HG03108 (cell line): ENCODE measurements at regions not wholly inside any gene's neighbourhood (a gene's known extent, or its start where the extent isn't known, plus 50 kb on each side); places are given as distances from the start of the nearest gene placed in this dataset.

ENCODE experiments used
- ATAC-seq: cut with Tn5 transposase; IDR thresholded peaks from one replicate; pipeline ENCODE4 v1.9.1; 2021; ENCODE audit warnings: moderate library complexity; ENCODE audit not compliant: unreplicated experiment

DNA sequence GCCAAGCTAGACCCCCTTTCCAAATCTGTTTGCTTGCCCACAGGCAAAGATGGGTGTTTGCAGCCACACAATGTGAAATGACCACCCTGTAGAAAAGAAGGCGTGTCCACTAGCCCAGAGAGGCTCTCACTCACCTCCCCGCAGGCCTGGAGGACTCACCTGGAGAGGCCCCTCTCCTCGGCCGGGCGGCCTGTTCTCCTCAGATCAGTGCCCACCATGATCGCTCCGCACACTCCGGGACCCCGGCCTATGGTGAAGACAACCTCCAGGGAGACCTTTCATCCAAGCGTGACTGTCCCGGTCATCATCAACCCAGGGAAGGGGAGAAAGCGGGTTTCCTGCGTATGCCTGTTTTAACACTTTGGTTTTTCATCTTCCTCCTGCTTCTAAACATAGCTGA is 328.7 kb upstream of the SALL3 start:
- no peak for ATAC-seq

DNA sequence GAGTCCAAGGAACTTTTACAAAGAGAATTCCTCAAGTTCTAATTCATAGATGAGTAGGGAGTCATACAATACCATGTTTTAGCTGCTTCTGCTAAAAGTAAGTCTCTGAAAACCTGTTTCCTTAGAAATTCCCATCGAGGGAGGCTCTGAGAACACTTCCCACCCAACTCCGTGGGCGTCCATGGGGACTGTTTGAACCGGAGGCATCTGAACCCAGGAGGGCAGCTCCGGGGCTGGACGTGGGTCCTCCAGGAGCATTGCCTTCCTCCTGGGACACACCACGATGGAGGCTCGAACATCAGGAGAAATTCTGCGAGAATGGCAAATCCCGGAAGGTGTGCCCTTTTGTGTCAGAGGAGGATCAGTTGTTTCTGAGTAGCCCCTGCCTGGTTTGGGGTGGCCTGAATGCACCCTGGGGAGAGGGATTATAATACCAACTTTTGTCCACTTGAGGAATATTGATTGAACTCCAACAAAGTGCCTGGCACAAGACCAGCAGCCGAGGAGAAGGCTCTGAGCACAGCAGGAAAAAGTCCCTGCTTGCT is 327.5 kb upstream of the SALL3 start:
- ATAC-seq, result no peak

DNA sequence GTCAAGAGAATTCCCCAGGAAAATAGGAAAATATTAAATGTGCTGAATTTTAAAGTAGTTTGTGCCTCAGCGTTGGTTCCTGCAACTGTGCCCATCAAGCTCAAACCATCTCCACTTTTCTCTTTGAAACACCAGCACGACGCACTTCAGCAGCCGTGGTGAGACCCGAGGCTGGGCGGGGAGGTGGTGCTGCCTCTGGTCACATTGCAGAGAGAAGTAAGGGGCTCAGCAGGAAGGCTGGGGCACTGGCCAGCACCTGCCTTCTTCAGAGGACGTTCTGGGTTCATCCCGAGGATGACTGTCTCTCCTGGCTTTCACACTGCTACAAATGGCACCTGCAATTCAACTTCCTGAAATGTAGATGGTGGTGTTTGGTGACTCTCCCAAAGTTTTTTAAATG is 323.7 kb upstream of the SALL3 start:
- no peak for ATAC-seq

DNA sequence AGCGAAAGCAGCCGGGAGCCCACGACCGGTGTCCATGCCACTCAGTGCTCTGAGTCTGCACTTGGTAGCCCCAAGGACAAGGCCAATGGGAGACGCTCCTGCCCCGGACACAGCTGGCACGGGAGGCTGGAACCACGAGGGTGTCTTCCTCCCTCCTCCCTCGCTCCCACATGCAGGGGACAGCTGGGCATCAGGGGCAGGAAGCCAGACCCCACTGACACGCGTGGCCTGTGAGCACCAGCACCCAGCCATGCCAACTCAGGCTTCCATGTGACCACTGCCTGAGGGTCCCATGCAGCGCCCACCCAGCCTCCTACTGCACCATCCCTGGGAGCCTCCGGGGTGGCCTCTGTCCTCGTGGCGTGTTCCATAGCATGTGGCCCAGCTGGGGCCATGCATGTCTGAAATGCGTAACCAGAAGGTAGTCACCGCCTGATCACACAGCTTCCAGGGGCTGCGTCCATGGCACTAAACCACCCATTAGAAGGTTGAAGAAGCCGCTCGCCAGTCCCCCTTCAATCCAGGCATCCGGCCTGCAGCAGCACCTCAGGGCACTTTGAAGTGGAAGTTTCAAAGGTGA is 323.2 kb upstream of the SALL3 start:
- ATAC-seq, result no peak

DNA sequence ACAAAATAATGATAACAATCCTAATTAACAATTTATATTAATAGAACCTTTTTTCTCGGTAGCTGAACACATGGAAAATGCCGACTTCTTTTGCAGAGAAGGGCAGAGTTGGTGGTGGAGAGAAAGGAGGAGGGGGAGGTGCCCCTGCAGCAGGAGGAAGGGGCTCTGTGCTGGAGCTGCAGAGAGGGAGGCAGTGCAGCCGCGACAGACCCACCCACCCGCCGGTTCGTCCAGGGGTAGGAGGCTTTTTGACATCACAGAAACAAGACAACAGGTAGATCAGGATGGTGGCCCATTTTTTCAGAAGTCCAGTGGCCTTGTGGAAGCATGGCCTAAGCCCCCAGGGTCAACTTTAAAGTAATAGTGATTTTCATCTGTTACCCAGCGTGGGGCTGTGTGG is 321.1 kb upstream of the SALL3 start:
- ATAC-seq, result no peak

DNA sequence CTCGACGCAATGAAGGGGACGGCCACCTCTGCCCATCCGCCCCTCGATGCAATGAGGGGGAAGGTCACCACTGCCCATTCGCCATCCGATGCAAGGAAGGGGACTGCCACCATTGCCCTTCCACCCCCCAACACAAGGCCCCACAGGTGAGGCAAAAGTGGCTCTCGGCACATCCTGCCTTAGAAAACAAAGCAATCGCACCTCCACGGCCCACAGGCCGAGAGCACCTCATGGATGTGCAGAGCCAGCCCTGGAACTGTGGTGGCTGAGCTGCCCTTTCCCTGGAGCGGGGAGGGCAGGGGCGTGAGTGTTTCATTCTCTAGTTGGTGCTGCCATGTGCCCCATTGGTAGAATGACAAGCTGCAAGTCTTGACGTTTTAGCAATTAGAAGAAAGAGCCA is 320.6 kb upstream of the SALL3 start:
- ATAC-seq, result no peak

DNA sequence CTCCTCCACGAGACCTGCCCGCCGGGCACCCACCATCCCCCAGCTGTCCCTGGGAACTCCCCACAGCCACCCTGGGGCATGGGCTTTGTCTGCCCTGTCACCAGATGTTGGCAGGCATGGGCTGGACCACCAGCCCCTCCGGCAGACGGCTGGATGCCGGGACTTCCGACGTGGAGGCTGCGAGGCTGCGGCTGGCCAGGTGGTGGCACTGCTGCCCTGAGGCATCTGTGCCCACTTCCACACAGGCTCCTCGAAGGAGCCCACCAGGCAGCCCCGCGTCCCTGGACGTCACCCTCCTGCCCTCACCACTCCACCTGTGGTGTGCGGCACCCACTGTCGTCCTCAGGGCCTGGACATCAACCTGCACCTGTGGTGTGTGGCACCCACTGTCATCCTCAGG is 319.9 kb upstream of the SALL3 start:
- ATAC-seq, result no peak

DNA sequence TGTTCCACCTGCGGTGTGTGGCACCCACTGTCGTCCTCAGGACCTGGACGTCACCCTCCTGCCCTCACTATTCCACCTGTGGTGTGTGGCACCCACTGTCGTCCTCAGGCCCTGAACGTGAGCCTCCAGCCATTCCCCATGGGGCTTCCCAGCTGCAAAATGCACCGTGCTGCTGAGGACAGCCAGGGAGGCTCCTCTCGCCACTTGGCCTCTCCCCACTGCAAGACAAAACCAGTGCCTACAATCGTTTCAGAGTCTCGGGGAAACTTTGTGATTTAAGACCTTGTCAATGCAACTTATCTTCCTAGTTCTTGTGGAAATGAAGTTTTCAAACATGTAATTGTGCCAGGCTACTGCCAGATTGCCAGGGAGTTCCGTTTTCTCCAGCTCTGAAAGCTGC is 319.3 kb upstream of the SALL3 start:
- no peak for ATAC-seq

DNA sequence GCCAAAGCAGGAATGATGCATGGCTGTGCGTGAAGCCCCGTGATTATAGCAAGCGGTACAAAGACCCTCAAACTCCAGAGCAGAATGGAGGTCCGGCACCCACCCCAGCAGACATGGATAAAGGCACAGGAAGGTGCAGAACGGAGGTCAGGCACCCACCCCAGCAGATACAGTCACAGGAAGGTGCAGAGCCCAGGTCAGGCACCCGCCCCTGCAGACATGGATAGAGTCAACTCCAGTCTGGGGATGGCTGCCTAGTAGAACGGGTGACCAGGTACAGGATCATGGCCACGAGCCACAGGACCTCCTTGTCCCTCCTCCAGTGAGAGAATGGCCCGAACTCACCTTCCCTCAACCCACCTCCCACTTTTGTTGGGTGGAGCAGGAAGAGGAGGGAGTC is 318.3 kb upstream of the SALL3 start:
- ATAC-seq, result no peak

DNA sequence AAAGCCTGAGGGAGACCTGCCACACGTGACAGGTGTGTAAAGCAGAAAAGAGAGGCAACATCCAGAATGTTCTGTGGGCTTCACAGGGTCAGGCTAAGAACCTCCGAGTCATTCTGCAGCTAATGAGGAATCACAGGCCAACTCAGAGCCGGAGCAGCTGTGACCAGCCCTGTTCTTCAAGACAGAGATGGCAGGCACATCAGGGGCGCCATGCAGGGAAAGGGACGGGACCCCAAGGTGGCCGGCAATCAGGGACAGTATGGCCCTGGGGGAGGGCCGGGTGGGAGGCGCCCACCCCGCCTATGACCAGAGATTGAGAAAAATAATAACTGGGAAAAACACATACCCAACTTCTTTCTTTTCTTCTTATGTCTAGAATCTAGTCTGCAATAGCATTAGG is 316.7 kb upstream of the SALL3 start:
- ATAC-seq, result no peak

DNA sequence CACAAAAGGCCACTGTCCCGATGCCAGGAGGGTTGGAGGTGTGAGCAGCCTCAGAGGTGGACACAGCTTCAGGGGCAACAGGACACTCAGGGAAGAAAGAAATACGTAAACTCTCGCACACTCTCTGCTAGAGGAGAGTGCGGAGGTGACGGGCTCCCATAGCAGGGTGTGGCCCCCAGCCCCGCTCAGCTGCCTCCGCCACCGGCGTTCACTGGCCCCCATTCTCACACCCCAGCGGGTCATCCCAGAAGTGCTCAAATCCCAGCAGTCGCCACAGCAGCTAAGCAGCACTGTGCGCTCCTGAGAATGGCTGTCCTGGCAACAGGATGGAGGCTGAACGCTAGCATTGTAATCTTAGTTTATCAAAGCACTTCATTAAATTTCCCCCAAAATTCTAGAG is 315.6 kb upstream of the SALL3 start:
- no peak for ATAC-seq

DNA sequence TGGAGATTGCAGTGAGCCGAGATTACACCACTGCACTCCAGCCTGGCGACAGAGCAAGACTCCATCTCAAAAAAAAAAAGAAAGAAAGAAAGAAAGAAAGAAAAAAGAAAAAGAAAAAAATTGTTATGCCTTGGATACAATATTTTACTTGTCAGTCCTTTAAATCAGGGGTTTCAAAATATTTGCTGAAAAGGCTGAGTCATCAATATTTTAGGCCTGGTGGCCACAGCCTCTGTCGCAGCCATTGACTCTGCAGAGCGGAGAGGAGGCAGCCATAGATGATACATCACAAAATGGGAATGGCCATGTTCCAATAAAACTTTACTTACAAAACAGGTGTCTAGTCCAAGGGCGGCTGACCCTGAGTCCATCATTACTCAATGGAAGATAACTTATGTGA is 314.8 kb upstream of the SALL3 start:
- no peak for ATAC-seq

DNA sequence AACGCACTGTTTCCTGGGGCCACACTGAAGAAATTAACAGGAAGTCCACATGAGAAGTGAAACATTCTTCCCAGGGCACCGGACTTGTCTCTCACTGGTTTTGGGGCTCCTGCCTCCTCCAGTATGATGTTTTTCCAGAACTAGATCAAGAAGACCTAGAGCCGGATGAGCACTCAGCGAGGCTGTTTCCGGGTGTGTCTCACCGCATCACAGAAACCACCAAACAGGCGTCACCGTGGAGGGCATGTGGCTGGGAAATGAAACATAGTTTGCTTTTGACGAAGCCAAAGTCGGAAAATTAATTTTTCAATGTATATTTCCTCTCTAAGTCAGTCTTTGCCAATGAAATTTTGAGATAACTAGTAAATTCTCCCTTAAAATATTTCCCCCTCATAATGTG is 314.0 kb upstream of the SALL3 start:
- ATAC-seq, result no peak

DNA sequence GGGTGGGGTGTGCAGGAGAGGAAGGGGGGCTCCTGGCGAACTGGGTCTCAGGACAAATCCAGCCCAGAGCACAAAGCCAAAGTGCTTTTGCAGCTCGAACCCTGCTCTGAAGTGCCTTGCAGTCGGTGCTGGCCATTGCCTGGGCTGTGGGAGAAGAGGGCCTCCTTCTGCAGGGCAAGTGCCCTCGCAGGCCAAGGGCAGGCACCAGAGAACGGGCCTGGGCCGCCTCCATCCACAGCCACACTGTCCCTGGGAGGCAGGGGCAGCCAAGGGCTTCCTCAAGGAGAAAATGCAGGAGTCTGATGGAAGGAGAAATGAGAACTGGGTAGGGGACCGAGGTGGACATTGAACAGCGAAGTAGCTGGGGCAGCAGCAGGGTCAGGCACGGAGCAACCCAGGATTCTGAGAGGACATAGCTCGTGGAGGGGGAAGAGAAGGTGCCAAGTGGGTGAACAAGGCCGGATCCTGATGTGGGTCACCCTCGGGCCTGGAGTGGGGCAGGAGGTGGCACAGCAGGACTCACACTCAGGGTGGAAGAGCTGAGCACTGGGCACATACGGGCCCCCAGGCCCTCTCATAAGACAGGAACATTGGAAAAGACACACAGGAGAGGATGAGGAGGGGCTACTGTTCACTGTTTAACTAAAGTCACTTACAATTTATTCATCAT is 312.8 kb upstream of the SALL3 start:
- no peak for ATAC-seq

DNA sequence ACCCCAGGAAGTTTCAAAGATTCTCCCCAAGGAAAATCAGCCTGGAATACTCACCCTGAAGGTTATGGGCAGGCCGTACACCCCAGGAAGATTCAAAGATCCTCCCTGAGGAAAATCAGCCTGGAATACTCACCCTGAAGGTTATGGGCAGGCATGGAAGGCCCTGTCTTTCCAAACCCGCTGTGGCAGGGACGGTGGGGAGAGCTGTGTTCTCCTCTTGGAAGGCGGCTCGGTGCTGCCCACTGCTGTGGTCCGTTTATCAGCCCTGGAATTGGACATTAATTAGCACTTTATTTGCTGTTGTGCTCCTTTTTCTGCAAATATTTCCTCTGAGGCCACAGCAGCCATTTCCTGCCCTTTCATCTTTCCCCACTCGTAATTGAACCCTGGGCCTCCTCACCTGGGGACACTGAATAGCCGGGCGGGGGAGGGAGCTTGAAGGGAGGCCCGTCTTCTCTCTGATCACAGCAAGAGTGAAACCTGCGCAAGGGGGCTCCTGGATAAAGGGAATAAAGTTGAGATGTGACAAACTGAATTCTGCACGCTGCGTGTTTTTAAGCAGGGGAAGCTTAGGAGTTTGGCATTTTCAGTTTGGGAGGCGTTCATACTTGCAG is 308.7 kb upstream of the SALL3 start:
- ATAC-seq, result no peak

DNA sequence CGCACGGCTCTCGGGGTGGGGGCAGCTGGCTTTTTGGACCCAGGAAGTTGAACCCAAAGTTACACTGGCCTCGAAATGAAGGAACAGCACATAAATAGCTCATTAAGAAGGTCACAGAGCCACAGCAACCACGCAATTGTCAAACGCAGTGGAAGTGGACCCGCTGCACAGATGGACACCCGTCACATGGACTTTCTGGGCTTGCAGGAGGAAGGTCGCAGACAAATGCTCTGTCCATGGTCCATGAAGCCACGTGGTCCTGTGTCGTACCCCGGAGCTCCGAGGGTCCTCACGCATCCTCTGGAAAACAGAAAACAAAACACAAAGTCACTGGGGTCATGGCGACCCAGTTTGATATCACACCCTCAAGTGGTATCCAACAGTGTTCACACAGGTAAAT is 308.1 kb upstream of the SALL3 start:
- ATAC-seq, result no peak

DNA sequence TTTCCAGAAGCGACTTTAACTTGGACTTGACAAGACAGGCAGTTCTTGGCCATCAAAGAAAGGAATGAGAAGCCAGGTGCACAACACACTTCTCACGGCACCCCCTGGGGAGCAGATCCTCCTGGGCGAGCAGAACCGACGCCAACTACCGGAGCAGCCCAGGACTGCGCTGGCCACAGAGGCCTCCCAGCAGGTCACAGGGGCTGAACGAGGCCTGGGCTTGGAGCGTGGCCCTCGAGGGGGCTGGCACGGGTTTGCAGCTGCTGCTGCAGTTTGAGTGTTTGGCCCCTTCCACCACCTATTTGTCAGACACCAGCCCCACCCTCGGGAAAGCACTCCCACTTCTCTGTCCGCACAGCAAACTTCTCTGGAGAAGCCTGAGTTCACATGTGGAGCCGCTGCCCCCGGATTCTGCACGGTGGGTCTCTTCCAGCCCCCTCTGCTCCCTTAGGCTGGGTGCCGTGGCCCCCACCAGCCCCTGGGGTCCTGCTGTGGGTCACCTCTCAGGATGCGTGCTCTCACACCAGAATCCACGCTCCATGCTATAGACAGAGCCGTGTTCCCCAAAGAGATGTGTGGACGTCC is 306.7 kb upstream of the SALL3 start:
- no peak for ATAC-seq

DNA sequence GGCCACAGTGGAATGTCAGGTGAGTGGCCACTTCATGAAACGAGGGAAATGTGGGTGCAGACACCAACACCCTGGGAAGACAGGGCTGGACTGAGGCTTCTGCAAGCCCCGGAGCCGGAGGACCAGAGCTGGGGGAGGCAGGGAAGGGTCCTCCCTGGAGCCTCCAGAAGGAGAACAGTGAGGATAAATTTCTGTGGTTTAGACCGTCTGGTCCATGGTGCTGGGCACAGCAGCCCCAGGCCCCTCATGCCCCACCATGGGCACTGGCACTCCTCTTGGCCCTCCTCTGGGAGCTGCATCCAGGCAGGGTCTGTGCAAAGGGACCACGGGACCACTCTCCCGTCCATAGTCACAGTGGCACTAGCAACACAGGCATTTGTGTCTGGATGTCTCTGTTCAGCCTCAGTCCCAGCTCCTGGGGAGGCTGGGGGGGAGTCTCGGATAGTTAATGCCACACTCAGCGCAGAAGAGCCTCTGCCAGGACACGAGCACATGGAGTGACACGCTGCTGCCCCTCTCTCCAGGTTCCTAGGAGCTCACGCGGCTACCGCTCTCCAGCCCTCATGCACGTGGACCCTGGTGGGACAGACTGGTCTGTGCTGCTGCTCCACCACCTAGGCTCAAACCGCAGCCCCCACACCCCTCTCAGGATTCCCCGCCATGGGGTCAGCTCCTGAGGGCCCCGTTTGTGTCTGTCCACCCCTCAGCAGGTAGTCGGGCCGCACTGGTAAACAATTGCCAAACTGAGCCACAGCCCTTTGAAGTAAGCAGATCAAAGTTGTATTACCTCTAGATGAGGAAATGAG is 305.9 kb upstream of the SALL3 start:
- ATAC-seq, result no peak

DNA sequence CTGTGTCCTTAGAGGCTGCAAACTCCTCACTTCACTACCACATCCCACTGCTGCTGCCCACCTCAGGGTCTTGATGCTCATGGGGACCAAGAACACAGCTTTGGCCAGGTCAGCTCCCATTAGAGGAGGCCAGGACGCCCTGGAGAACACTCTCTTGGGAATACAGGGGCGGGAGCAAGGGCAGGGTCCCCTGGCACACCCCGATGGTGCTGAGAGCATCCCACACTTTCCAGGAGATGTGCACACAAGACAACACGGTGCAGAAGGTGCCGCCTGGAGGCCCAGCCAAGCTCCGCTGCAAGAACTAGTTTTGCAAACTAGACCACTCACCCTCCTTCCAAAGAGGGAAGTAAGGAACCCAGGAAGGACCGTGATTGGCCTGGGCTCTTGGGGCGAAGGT is 304.4 kb upstream of the SALL3 start:
- no peak for ATAC-seq

DNA sequence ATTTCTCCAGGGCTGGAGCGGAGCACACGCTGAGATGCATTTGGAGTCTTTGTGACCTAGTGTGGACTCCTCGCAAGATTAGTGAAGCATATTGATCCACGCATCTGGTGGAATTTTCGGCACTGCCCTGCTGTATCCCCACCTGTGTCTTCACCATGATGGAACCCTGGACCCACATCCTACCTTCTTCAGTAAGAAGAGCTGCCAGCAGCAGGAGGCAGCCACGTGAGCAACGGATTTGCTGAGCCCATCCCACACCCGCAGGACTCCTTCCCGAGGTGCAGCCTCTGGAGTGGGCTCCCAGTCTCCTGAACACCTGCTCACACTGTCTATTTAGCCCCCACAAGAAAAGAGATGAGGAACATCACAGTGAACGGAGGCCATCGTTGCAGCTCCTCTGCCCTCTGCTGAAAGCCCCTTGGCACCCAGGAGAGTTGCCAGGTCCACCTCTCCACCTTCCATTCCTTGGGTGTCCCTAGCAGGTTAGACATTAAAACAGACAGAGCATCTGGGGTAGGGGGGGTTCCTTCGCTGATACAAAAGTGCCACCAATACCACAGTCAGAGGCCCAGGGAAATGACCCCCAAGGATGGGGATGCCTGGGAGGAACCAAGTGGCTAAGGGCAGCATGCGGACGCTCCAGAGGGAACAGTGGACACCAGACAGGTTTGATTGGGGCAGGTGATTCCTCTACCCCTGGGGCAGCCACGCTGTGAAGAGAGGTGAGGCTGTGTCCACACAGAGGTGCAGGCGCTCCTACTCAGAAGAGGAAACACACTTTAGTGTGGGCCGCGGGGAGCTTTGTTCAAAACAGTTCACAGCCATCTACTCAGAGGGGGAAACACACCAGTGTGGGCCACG is 302.8 kb upstream of the SALL3 start:
- no peak for ATAC-seq
